ENCODE measurements at regions not wholly inside any gene's neighbourhood (a gene's known extent, or its start where the extent isn't known, plus 50 kb on each side); places are given as distances from the start of the nearest gene placed in this dataset.

GRCh38 chr5:102622262-102622661 is 123.5 kb upstream of the SLCO6A1 start:
- Histone ChIP-seq H3K27me3 (ENCODE audit: control insufficient read depth, insufficient read depth, low read length) (no peaks in the 10 kb centered on the region), H3K36me3 (ENCODE audit: control insufficient read depth, insufficient read depth, low read length) (no peaks in the 10 kb centered on the region), H3K4me3 (ENCODE audit: low read depth, low read length) (no peak overlapping the region)
- DNase-seq (ENCODE audit: low read depth), result no peak
- TF ChIP-seq, protein P1, sequence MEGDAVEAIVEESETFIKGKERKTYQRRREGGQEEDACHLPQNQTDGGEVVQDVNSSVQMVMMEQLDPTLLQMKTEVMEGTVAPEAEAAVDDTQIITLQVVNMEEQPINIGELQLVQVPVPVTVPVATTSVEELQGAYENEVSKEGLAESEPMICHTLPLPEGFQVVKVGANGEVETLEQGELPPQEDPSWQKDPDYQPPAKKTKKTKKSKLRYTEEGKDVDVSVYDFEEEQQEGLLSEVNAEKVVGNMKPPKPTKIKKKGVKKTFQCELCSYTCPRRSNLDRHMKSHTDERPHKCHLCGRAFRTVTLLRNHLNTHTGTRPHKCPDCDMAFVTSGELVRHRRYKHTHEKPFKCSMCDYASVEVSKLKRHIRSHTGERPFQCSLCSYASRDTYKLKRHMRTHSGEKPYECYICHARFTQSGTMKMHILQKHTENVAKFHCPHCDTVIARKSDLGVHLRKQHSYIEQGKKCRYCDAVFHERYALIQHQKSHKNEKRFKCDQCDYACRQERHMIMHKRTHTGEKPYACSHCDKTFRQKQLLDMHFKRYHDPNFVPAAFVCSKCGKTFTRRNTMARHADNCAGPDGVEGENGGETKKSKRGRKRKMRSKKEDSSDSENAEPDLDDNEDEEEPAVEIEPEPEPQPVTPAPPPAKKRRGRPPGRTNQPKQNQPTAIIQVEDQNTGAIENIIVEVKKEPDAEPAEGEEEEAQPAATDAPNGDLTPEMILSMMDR (IDR thresholded peaks at IDR 0.05; ENCODE audit: insufficient read depth, low read length, poor library complexity, severe bottlenecking), result no peak

- no peak for DNase-seq (ENCODE audit: low read depth)
- H3K36me3 ChIP-seq (ENCODE audit: control insufficient read depth, insufficient read depth, low read length), result no peaks in the 10 kb centered on the region
- no peak overlapping the region for H3K4me3 ChIP-seq (ENCODE audit: low read depth, low read length)
- TF ChIP-seq, protein P1 (IDR thresholded peaks at IDR 0.05; ENCODE audit: insufficient read depth, low read length, poor library complexity, severe bottlenecking), result no peak
- no peaks in the 10 kb centered on the region for H3K27me3 ChIP-seq (ENCODE audit: control insufficient read depth, insufficient read depth, low read length)
Measured at GRCh38 chr5:102623329-102624065, 124.7 kb upstream of the SLCO6A1 start.

- DNase-seq (ENCODE audit: low read depth), result no peak
- Histone ChIP-seq H3K27me3 (ENCODE audit: control insufficient read depth, insufficient read depth, low read length) (no peaks in the 10 kb centered on the region), H3K4me3 (ENCODE audit: low read depth, low read length) (no peak overlapping the region), H3K36me3 (ENCODE audit: control insufficient read depth, insufficient read depth, low read length) (no peaks in the 10 kb centered on the region)
- TF ChIP-seq, protein P1 (IDR thresholded peaks at IDR 0.05; ENCODE audit: insufficient read depth, low read length, poor library complexity, severe bottlenecking), result no peak
Measured at GRCh38 chr5:102624405-102624804, 125.6 kb upstream of the SLCO6A1 start.

GRCh38 chr5:102625468-102625867 is 126.7 kb upstream of the SLCO6A1 start:
- DNase-seq (ENCODE audit: low read depth), result no peak
- Histone ChIP-seq H3K36me3 (ENCODE audit: control insufficient read depth, insufficient read depth, low read length) (no peaks in the 10 kb centered on the region), H3K4me3 (ENCODE audit: low read depth, low read length) (no peak overlapping the region), H3K27me3 (ENCODE audit: control insufficient read depth, insufficient read depth, low read length) (no peaks in the 10 kb centered on the region)
- TF ChIP-seq, protein P1 (IDR thresholded peaks at IDR 0.05; ENCODE audit: insufficient read depth, low read length, poor library complexity, severe bottlenecking), result no peak

GRCh38 chr5:102625928-102626327 is 127.1 kb upstream of the SLCO6A1 start:
- H3K36me3 ChIP-seq (ENCODE audit: control insufficient read depth, insufficient read depth, low read length), result no peaks in the 10 kb centered on the region

More at GRCh38 chr5:102625928-102626327, 127.1 kb upstream of the SLCO6A1 start:
- Histone ChIP-seq H3K27me3 (ENCODE audit: control insufficient read depth, insufficient read depth, low read length) (no peaks in the 10 kb centered on the region), H3K4me3 (ENCODE audit: low read depth, low read length) (no peak overlapping the region)
- no peak for DNase-seq (ENCODE audit: low read depth)
- TF ChIP-seq, protein P1 (IDR thresholded peaks at IDR 0.05; ENCODE audit: insufficient read depth, low read length, poor library complexity, severe bottlenecking), result no peak

All from kidney epithelial cell (primary cell).